ENCODE measurements at regions not wholly inside any gene's neighbourhood (a gene's known extent, or its start where the extent isn't known, plus 50 kb on each side); places are given as distances from the start of the nearest gene placed in this dataset.

DNA sequence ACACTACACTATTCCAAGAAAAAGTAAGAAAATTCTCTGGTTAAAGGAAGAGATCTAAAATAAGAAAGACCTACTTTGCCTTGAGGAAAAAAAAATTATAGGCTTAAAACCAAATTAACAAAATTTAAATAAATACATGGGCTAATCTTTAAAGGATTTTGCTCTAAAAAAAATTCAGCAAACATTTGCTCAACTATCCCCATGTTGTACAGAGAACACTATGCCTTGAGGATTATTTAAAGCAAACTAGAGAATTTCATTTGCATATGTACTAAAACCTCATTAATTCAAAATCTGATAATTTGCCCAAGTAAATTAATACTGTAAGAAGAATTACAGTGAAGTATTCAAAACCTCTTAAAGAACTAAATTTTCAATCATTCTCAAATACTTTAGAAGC is 71.6 kb upstream of the KCNIP4 start:
- H3K4me1 ChIP-seq (ENCODE audit: insufficient read depth, low read length) = no peaks in the 10 kb centered on the region
- no peaks in the 10 kb centered on the region for H3K27me3 ChIP-seq (ENCODE audit: insufficient read depth, low read length)
- H3K27ac ChIP-seq (ENCODE audit: low read length) = no peak overlapping the region
- no peaks in the 10 kb centered on the region for H3K9me3 ChIP-seq (ENCODE audit: insufficient read depth, low read depth, low read length)
- H3K36me3 ChIP-seq (ENCODE audit: insufficient read depth, low read depth, low read length) = no peaks in the 10 kb centered on the region
- no peak overlapping the region for H3K9ac ChIP-seq (ENCODE audit: low read depth, low read length)
- no peak overlapping the region for H3K4me3 ChIP-seq (ENCODE audit: low read length)

GRCh38 chr4:22019676-22020075 is 71.1 kb upstream of the KCNIP4 start:
- Histone ChIP-seq H3K27me3 (ENCODE audit: insufficient read depth, low read length) (no peaks in the 10 kb centered on the region), H3K27ac (ENCODE audit: low read length) (no peak overlapping the region), H3K4me3 (ENCODE audit: low read length) (no peak overlapping the region), H3K9ac (ENCODE audit: low read depth, low read length) (no peak overlapping the region), H3K4me1 (ENCODE audit: insufficient read depth, low read length) (no peaks in the 10 kb centered on the region), H3K36me3 (ENCODE audit: insufficient read depth, low read depth, low read length) (no peaks in the 10 kb centered on the region), H3K9me3 (ENCODE audit: insufficient read depth, low read depth, low read length) (no peaks in the 10 kb centered on the region)

DNA sequence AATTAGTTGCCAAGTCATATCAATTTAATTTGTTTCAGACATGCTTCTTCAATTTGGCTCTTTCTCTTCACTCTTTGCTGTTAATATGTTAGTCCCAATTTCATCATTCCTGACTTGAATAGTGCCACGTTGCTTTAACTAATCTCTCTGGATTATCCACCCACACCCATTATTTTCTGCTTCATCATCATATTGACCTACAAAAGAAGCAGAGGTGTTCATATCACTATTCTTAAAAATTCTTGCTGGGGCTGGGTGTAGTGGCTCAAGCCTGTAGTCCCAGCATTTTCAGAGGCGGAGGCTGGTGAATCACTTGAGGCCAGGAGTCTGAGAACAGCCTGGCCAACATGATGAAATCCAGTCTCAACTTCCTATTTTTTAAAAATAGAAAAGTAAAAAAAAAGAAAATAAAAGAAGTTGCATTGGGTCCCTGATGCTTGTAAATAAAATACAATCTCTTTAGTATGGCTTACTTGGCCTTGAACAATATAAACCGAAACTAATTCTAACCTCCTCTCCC is 65.7 kb upstream of the KCNIP4 start:
- H3K9me3 ChIP-seq (ENCODE audit: insufficient read depth, low read depth, low read length) = no peaks in the 10 kb centered on the region
- H3K9ac ChIP-seq (ENCODE audit: low read depth, low read length) = no peak overlapping the region

GRCh38 chr4:22003878-22004277 is 55.3 kb upstream of the KCNIP4 start:
- no peak overlapping the region for H3K9ac ChIP-seq (ENCODE audit: low read depth, low read length)

More for the DNA sequence above, 65.7 kb upstream of the KCNIP4 start:
- H3K4me3 ChIP-seq (ENCODE audit: low read length) = no peak overlapping the region
- no peak overlapping the region for H3K27ac ChIP-seq (ENCODE audit: low read length)
- H3K36me3 ChIP-seq (ENCODE audit: insufficient read depth, low read depth, low read length) = no peaks in the 10 kb centered on the region
- H3K27me3 ChIP-seq (ENCODE audit: insufficient read depth, low read length) = no peaks in the 10 kb centered on the region
- H3K4me1 ChIP-seq (ENCODE audit: insufficient read depth, low read length) = no peaks in the 10 kb centered on the region

More at GRCh38 chr4:22003878-22004277, 55.3 kb upstream of the KCNIP4 start:
- no peak overlapping the region for H3K4me3 ChIP-seq (ENCODE audit: low read length)
- no peaks in the 10 kb centered on the region for H3K36me3 ChIP-seq (ENCODE audit: insufficient read depth, low read depth, low read length)
- no peaks in the 10 kb centered on the region for H3K27me3 ChIP-seq (ENCODE audit: insufficient read depth, low read length)
- H3K4me1 ChIP-seq (ENCODE audit: insufficient read depth, low read length) = no peaks in the 10 kb centered on the region
- no peak overlapping the region for H3K27ac ChIP-seq (ENCODE audit: low read length)
- H3K9me3 ChIP-seq (ENCODE audit: insufficient read depth, low read depth, low read length) = no peaks in the 10 kb centered on the region; the same call in 1 of the 2 replicates
